IMR-90 (cell line): ENCODE measurements at regions not wholly inside any gene's neighbourhood (a gene's known extent, or its start where the extent isn't known, plus 50 kb on each side); places are given as distances from the start of the nearest gene placed in this dataset.
A peak's percentile ranks its signal among the peaks of the same experiment; 100 is the strongest.

Experiments
- ATAC-seq: fragments of 200-7000 bp; cut with Tn5 transposase; 2 replicates; pipeline ENCODE4 v1.9.1; 2020; ENCODE audit warnings: low read depth, mild to moderate bottlenecking, moderate library complexity
- BruUV-seq: library from RNA; stranded (reverse); fragments of 400-500 nt; replicated peaks from 2 replicates; lab custom pipeline; 2021; lab: Mats Ljungman, UMichigan
- CTCF ChIA-PET: fragments of 300-600 bp; formaldehyde crosslinking; extraction: SDS; loops from one replicate; lab custom pipeline; 2021; ENCODE audit warnings: antibody characterized with exemption; lab: Yijun Ruan, JAX
- POLR2A ChIA-PET: fragments of 300-600 bp; sonication (Branson Sonifier 250); formaldehyde crosslinking; loops from one replicate; lab custom pipeline; 2022; ENCODE audit warnings: antibody characterized with exemption; ENCODE audit not compliant: unreplicated experiment; lab: Charles Lee
- DNase-seq: peaks from one replicate; pipeline ENCODE4 v3.0.0; 2013
- H2AFZ ChIP-seq: replicated peaks from 2 replicates; pipeline ENCODE3; 2013; ENCODE audit warnings: low read length, mild to moderate bottlenecking; ENCODE audit not compliant: poor library complexity
- H2AK5ac ChIP-seq: 2 replicates; pipeline ENCODE4 v1.6.1; 2013; ENCODE audit warnings: low read depth, low read length, inconsistent platforms
- H2AK9ac ChIP-seq: replicated peaks from 2 replicates; pipeline ENCODE3; 2013; ENCODE audit warnings: mild to moderate bottlenecking, low read depth, low read length, moderate library complexity; ENCODE audit not compliant: poor library complexity
- H2BK120ac ChIP-seq: 2 replicates; pipeline ENCODE4 v1.6.1; 2013; ENCODE audit warnings: low read depth, low read length, inconsistent platforms
- H2BK15ac ChIP-seq: 3 replicates; pipeline ENCODE4 v1.6.1; 2013; ENCODE audit warnings: low read depth, low read length, inconsistent platforms
- H2BK20ac ChIP-seq: 2 replicates; pipeline ENCODE4 v1.6.1; 2013; ENCODE audit warnings: low read depth, mild to moderate bottlenecking, inconsistent platforms, low read length, moderate library complexity
- H2BK5ac ChIP-seq: 2 replicates; pipeline ENCODE4 v1.6.1; 2013; ENCODE audit warnings: mild to moderate bottlenecking, low read depth, low read length, inconsistent platforms; ENCODE audit not compliant: poor library complexity, severe bottlenecking
- H3K14ac ChIP-seq: replicated peaks from 2 replicates; pipeline ENCODE4 v1.6.1; 2013; ENCODE audit warnings: low read depth, low read length, inconsistent platforms
- H3K18ac ChIP-seq: 2 replicates; pipeline ENCODE4 v1.6.1; 2013; ENCODE audit warnings: low read depth, low read length, control low read depth
- H3K23ac ChIP-seq: 2 replicates; pipeline ENCODE4 v1.6.1; 2013; ENCODE audit warnings: low read depth, low read length, inconsistent platforms
- H3K27ac ChIP-seq: 2 replicates; pipeline ENCODE4 v1.5.1; 2013; ENCODE audit warnings: mild to moderate bottlenecking, control low read depth, low read length; ENCODE audit not compliant: insufficient read depth
- H3K27me3 ChIP-seq: 2 replicates; pipeline ENCODE4 v1.6.1; 2013; ENCODE audit warnings: low read length; ENCODE audit not compliant: control insufficient read depth, insufficient read depth
- H3K36me3 ChIP-seq: 2 replicates; pipeline ENCODE4 v1.6.1; 2013; ENCODE audit warnings: low read length, mixed read lengths; ENCODE audit not compliant: control insufficient read depth, insufficient read depth
- H3K4ac ChIP-seq: 2 replicates; pipeline ENCODE4 v1.6.1; 2013; ENCODE audit warnings: low read depth, low read length, inconsistent platforms
- H3K4me1 ChIP-seq: 2 replicates; pipeline ENCODE4 v1.6.1; 2013; ENCODE audit warnings: low read length, mixed read lengths; ENCODE audit not compliant: control insufficient read depth, insufficient read depth
- H3K4me2 ChIP-seq: 2 replicates; pipeline ENCODE4 v1.6.1; 2013; ENCODE audit warnings: low read depth, mild to moderate bottlenecking, control low read depth, low read length, moderate library complexity
- H3K4me3 ChIP-seq: 2 replicates; pipeline ENCODE4 v1.5.1; 2013; ENCODE audit warnings: low read depth, mild to moderate bottlenecking, control low read depth, low read length, moderate library complexity; ENCODE audit not compliant: insufficient read depth
- H3K56ac ChIP-seq: 2 replicates; pipeline ENCODE4 v1.6.1; 2013; ENCODE audit warnings: low read length, inconsistent platforms; ENCODE audit not compliant: insufficient read depth; ENCODE audit errors: extremely low read depth
- H3K79me1 ChIP-seq, 2 experiments: 2 replicates each; pipeline ENCODE4 v1.6.1; 2013; ENCODE audit warnings: low read length in 2 of 2, inconsistent platforms in 1 of 2, low read depth in 1 of 2
- H3K9ac ChIP-seq: 2 replicates; pipeline ENCODE4 v1.6.1; 2013; ENCODE audit warnings: low read depth, low read length, control low read depth
- H3K9me1 ChIP-seq: 2 replicates; pipeline ENCODE4 v1.6.1; 2013; ENCODE audit warnings: low read length, inconsistent platforms; ENCODE audit not compliant: insufficient read depth
- H3K9me3 ChIP-seq: 2 replicates; pipeline ENCODE4 v1.6.1; 2013; ENCODE audit warnings: low read length; ENCODE audit not compliant: control insufficient read depth, insufficient read depth
- H4K20me1 ChIP-seq: 2 replicates; pipeline ENCODE4 v1.6.1; 2013; ENCODE audit warnings: low read length, inconsistent platforms; ENCODE audit not compliant: insufficient read depth
- H4K5ac ChIP-seq: 2 replicates; pipeline ENCODE4 v1.6.1; 2013; ENCODE audit warnings: mild to moderate bottlenecking, low read depth, low read length, control low read depth
- H4K8ac ChIP-seq, 2 experiments: 2 replicates each; pipeline ENCODE4 v1.6.1; 2013; ENCODE audit warnings: low read depth in 2 of 2, low read length in 2 of 2, control low read depth in 1 of 2, inconsistent platforms in 1 of 2
- H4K91ac ChIP-seq: 2 replicates; pipeline ENCODE4 v1.6.1; 2013; ENCODE audit warnings: low read depth, low read length, inconsistent platforms; ENCODE audit not compliant: insufficient read depth
- BHLHE40 ChIP-seq: fragments of 150-350 bp; IDR thresholded peaks from 2 replicates; pipeline ENCODE4 v1.6.1; 2016; ENCODE audit warnings: mild to moderate bottlenecking, low read depth, low read length
- CEBPB ChIP-seq: IDR thresholded peaks from 2 replicates; pipeline ENCODE4 v1.6.1; 2012; ENCODE audit warnings: low read depth, low read length, improper control_type of control experiment
- ELK1 ChIP-seq: fragments of 150-350 bp; IDR thresholded peaks from 2 replicates; pipeline ENCODE4 v1.6.1; 2016; ENCODE audit warnings: low read depth, mild to moderate bottlenecking, low read length, moderate library complexity, borderline replicate concordance
- MAFK ChIP-seq: IDR thresholded peaks from 2 replicates; pipeline ENCODE4 v1.6.1; 2012; ENCODE audit warnings: low read depth, low read length, improper control_type of control experiment
- MXI1 ChIP-seq: IDR thresholded peaks from 2 replicates; pipeline ENCODE4 v1.6.1; 2012; ENCODE audit warnings: low read depth, mild to moderate bottlenecking, low read length, moderate library complexity, borderline replicate concordance
- NFE2L2 ChIP-seq: fragments of 150-350 bp; IDR thresholded peaks from 2 replicates; pipeline ENCODE4 v1.6.1; 2016; ENCODE audit warnings: low read depth, mild to moderate bottlenecking, low read length
- POLR2A ChIP-seq: IDR thresholded peaks from 2 replicates; pipeline ENCODE4 v1.6.1; 2012; ENCODE audit warnings: mild to moderate bottlenecking, low read depth, low read length
- RAD21 ChIP-seq: IDR thresholded peaks from 2 replicates; pipeline ENCODE4 v1.6.1; 2012; ENCODE audit warnings: low read length, improper control_type of control experiment
- RCOR1 ChIP-seq: IDR thresholded peaks from 2 replicates; pipeline ENCODE4 v1.6.1; 2012; ENCODE audit warnings: mild to moderate bottlenecking, low read length, improper control_type of control experiment; ENCODE audit not compliant: insufficient replicate concordance
- WGBS, 2 experiments: methylation state at CpG; one replicate each; pipeline versions ENCODE4 v1.1.5 to v1.1.7; 2013; ENCODE audit warnings: missing lambda C conversion rate in 2 of 2; ENCODE audit not compliant: insufficient read length in 1 of 2; ENCODE audit errors: extremely low coverage in 2 of 2; 5-methylcytosine and 5-hydroxymethylcytosine counted together
- dilution Hi-C: fragments of 300-500 bp; cut with HindIII; formaldehyde crosslinking; loops from one replicate; pipeline ENCODE4 v1.14.3; 2018; ENCODE audit warnings: low sequenced_read_pairs; ENCODE audit not compliant: unreplicated experiment
- in situ Hi-C: fragments of 300-500 bp; cut with MboI; formaldehyde crosslinking; loops from 3 replicates; pipeline ENCODE4 v1.14.3; 2019; ENCODE audit warnings: low sequenced_read_pairs, inconsistent platforms, mixed read lengths
- intact Hi-C: fragments of 100-400 bp; cut with micrococcal nuclease; formaldehyde crosslinking; loops from 2 replicates; pipeline ENCODE4 v1.10.0; 2022
- TF ChIP-seq, protein P1 (sequence below): conservative IDR thresholded peaks from 2 replicates; pipeline ENCODE4 v1.5.1; 2012; ENCODE audit warnings: mild to moderate bottlenecking, low read depth, low read length, improper control_type of control experiment

GRCh38 chr12:92261071-92261470, 115.4 kb upstream of the BTG1 start:
- Histone ChIP-seq H3K56ac (no peak overlapping the region), H2AK5ac (no peak overlapping the region), H3K23ac (no peak overlapping the region), H3K9me3 (no peaks in the 10 kb centered on the region), H2BK120ac (no peak overlapping the region), H2AFZ (no peak overlapping the region), H2BK20ac (no peak overlapping the region; the same call in 1 of the 2 replicates), H4K5ac (no peak overlapping the region), H2BK15ac (peak overlapping the region; percentile 26; the same call in 1 of the 3 replicates), H3K9ac (no peak overlapping the region), H2BK5ac (no peak overlapping the region), H3K4ac (no peak overlapping the region), H3K18ac (no peak overlapping the region), H3K4me3 (no peak overlapping the region), H2AK9ac (no peak overlapping the region), H3K27me3 (no peaks in the 10 kb centered on the region), H4K20me1 (no peaks in the 10 kb centered on the region), H4K91ac (no peak overlapping the region), H3K27ac (no peak overlapping the region), H3K4me2 (no peak overlapping the region), H4K8ac (no peak overlapping the region), H3K4me1 (0 out of 2 replicates have a peak, but pooled peaks cover 3% of the 10 kb centered on the region), H3K14ac (0 out of 2 replicates have a peak overlapping the region, but pooled peaks have one; percentile 68), H3K9me1 (no peaks in the 10 kb centered on the region), H3K79me1 (no peaks in the 10 kb centered on the region), H3K36me3 (no peaks in the 10 kb centered on the region)
- ChIA-PET POLR2A (no interaction called here), CTCF (no interaction called here)
- TF ChIP-seq NFE2L2 = no peak
- no peak for TF ChIP-seq RAD21
- TF ChIP-seq, protein P1, sequence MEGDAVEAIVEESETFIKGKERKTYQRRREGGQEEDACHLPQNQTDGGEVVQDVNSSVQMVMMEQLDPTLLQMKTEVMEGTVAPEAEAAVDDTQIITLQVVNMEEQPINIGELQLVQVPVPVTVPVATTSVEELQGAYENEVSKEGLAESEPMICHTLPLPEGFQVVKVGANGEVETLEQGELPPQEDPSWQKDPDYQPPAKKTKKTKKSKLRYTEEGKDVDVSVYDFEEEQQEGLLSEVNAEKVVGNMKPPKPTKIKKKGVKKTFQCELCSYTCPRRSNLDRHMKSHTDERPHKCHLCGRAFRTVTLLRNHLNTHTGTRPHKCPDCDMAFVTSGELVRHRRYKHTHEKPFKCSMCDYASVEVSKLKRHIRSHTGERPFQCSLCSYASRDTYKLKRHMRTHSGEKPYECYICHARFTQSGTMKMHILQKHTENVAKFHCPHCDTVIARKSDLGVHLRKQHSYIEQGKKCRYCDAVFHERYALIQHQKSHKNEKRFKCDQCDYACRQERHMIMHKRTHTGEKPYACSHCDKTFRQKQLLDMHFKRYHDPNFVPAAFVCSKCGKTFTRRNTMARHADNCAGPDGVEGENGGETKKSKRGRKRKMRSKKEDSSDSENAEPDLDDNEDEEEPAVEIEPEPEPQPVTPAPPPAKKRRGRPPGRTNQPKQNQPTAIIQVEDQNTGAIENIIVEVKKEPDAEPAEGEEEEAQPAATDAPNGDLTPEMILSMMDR = no peak
- no peak for TF ChIP-seq CEBPB
- no peak for TF ChIP-seq RCOR1
- TF ChIP-seq MXI1 = no peak
- no peak for TF ChIP-seq BHLHE40
- no peak for TF ChIP-seq MAFK
- no peak for TF ChIP-seq POLR2A
- no peak for TF ChIP-seq ELK1
- dilution Hi-C loops (no loop called here), intact Hi-C loops (no loop called here), in situ Hi-C loops (no loop called here)
- no CpG with 5 or more reads among the region's 3 CpGs for WGBS, 2 experiments
- no TSS peak for BruUV-seq
- ATAC-seq = no peak
- DNase-seq = no peak
